Body of pancreas (tissue), 4 donors: ENCODE measurements at regions not wholly inside any gene's neighbourhood (a gene's known extent, or its start where the extent isn't known, plus 50 kb on each side); places are given as distances from the start of the nearest gene placed in this dataset.
"Not testable (repeated sequence)": the region's sequence is repeated elsewhere in the genome, so short reads cannot be mapped to it uniquely, and the experiment has no call there.

Experiments
- ATAC-seq: fragments of 150-250 bp; one replicate; pipeline ENCODE4 v1.9.1; 2016
- DNase-seq, 4 donors: peaks; one replicate each; pipeline ENCODE4 v3.0.0-alpha.2; 2019
- H3K27ac ChIP-seq, 4 donors: fragments of 200-600 bp; sonication (generic); 1 replicate in 3 of 4; 2 replicates in 1 of 4; pipeline versions ENCODE4 v1.5.1 to v1.6.1; 2016 to 2019; ENCODE audit warnings: mild to moderate bottlenecking in 1 of 4, mixed read lengths in 1 of 4, moderate library complexity in 1 of 4
- H3K27me3 ChIP-seq, 2 donors: fragments of 200-600 bp; sonication (generic); one replicate each; pipeline ENCODE4 v1.6.0; 2016; ENCODE audit warnings: mild to moderate bottlenecking in 1 of 2
- H3K36me3 ChIP-seq, 2 donors: fragments of 200-600 bp; sonication (generic); replicated peaks in 1 of 2; 2 replicates each; pipeline ENCODE4 v1.5.1; 2016; ENCODE audit warnings: low read depth in 2 of 2; ENCODE audit not compliant: insufficient read depth in 1 of 2
- H3K4me1 ChIP-seq: fragments of 200-600 bp; sonication (generic); one replicate; pipeline ENCODE4 v1.6.0; 2016
- H3K4me3 ChIP-seq, 2 donors: fragments of 200-600 bp; sonication (generic); 1 replicate in 1 of 2; 2 replicates in 1 of 2; pipeline ENCODE4 v1.5.1; 2016 to 2019
- H3K9me3 ChIP-seq, 3 donors: fragments of 200-600 bp; sonication (generic); 1 replicate in 2 of 3; 2 replicates in 1 of 3; pipeline ENCODE4 v1.5.1; 2016
- CTCF ChIP-seq, 7 experiments: fragments of 450-650 bp in 4 of 7; fragments of 200-600 bp in 3 of 7; sonication (generic) in 3 of 7; IDR thresholded peaks; one replicate each; pipeline ENCODE4 v1.5.1; 2016 to 2019; ENCODE audit warnings: antibody characterized with exemption in 7 of 7
- POLR2A ChIP-seq, 3 donors: fragments of 450-650 bp; IDR thresholded peaks; one replicate each; pipeline ENCODE4 v1.6.1; 2016; ENCODE audit warnings: antibody characterized with exemption in 3 of 3, mild to moderate bottlenecking in 2 of 3
- WGBS, 2 donors: methylation state at CpG; one replicate each; pipeline ENCODE4 v1.1.5; 2017; 5-methylcytosine and 5-hydroxymethylcytosine counted together
- intact Hi-C: fragments of 100-400 bp; cut with DNase I; formaldehyde crosslinking; loops from one replicate; pipeline ENCODE4 v1.15.1; 2023

- no peak overlapping the region for H3K4me3 ChIP-seq
- no peaks in the 10 kb centered on the region for H3K36me3 ChIP-seq
- peak in 1 of 4 donors; percentile 35 for DNase-seq
- intact Hi-C loops, result no loop called here
- H3K27me3 ChIP-seq, result no peaks in the 10 kb centered on the region
- no peaks in the 10 kb centered on the region for H3K9me3 ChIP-seq
- TF ChIP-seq CTCF (IDR thresholded peaks at IDR 0.05), result no peak
- TF ChIP-seq POLR2A (IDR thresholded peaks at IDR 0.05), result no peak
- no peak overlapping the region for H3K27ac ChIP-seq
- H3K4me1 ChIP-seq, result no peaks in the 10 kb centered on the region
- 81 to 84% methylated on average over 6 of the region's 6 CpGs for WGBS, 2 donors
- ATAC-seq, result no peak
These were observed 214.9 kb downstream of the KTN1 start for GRCh38 chr14:55794655-55795595.

GRCh38 chr14:55796513-55796912 is 216.5 kb downstream of the KTN1 start:
- H3K9me3 ChIP-seq, ATAC-seq, intact Hi-C loops, H3K27ac ChIP-seq, H3K4me3 ChIP-seq, DNase-seq, H3K27me3 ChIP-seq, H3K36me3 ChIP-seq, H3K4me1 ChIP-seq: not testable (repeated sequence)
- WGBS, 2 donors, result 92 to 94% methylated on average over 3 of the region's 3 CpGs

- intact Hi-C loops, result no loop called here
- Histone ChIP-seq H3K27me3 (no peaks in the 10 kb centered on the region), H3K27ac (no peak overlapping the region), H3K36me3 (no peaks in the 10 kb centered on the region), H3K9me3 (no peaks in the 10 kb centered on the region), H3K4me1 (peaks cover 7% of the 10 kb centered on the region), H3K4me3 (no peak overlapping the region)
- no peak for ATAC-seq
- no peak for DNase-seq
- WGBS, 2 donors, result 75 to 87% methylated on average over 3 of the region's 3 CpGs
- TF ChIP-seq POLR2A (IDR thresholded peaks at IDR 0.05), result no peak
- TF ChIP-seq CTCF (IDR thresholded peaks at IDR 0.05), result no peak
These were observed 218.4 kb downstream of the KTN1 start for GRCh38 chr14:55798406-55798805.

GRCh38 chr14:55799508-55800095 is 219.6 kb downstream of the KTN1 start:
- intact Hi-C loops, result no loop called here
- Histone ChIP-seq H3K4me3 (no peak overlapping the region), H3K27ac (no peak overlapping the region), H3K4me1 (peaks cover 11% of the 10 kb centered on the region), H3K36me3 (no peaks in the 10 kb centered on the region), H3K27me3 (no peaks in the 10 kb centered on the region), H3K9me3 (no peaks in the 10 kb centered on the region)
- WGBS, 2 donors, result 66 to 69% methylated on average over 3 of the region's 3 CpGs
- no peak for TF ChIP-seq CTCF (IDR thresholded peaks at IDR 0.05)
- no peak for TF ChIP-seq POLR2A (IDR thresholded peaks at IDR 0.05)
- ATAC-seq (no peak), DNase-seq (no peak)

- H3K9me3 ChIP-seq, result no peaks in the 10 kb centered on the region
- intact Hi-C loops, result no loop called here
- WGBS, 2 donors, result 99 to 100% methylated on average over 3 of the region's 3 CpGs
- ATAC-seq (no peak), DNase-seq (no peak)
- H3K4me3 ChIP-seq, result no peak overlapping the region
- no peaks in the 10 kb centered on the region for H3K36me3 ChIP-seq
- H3K4me1 ChIP-seq, result peaks cover 16% of the 10 kb centered on the region
- H3K27ac ChIP-seq, result no peak overlapping the region
- TF ChIP-seq POLR2A (IDR thresholded peaks at IDR 0.05), result no peak
- no peak for TF ChIP-seq CTCF (IDR thresholded peaks at IDR 0.05)
- no peaks in the 10 kb centered on the region for H3K27me3 ChIP-seq
These were observed 220.3 kb downstream of the KTN1 start for GRCh38 chr14:55800156-55800785.
